OCI-LY3 (cell line): ENCODE measurements at regions not wholly inside any gene's neighbourhood (a gene's known extent, or its start where the extent isn't known, plus 50 kb on each side); places are given as distances from the start of the nearest gene placed in this dataset.

Experiments used
- EZH2phosphoT487 ChIP-seq: fragments of 200-600 bp; shearing (Covaris generic); IDR thresholded peaks from 2 replicates; pipeline ENCODE4 v1.6.1; 2018; ENCODE audit warnings: antibody characterized with exemption, mixed run types, low read depth
- TF ChIP-seq, protein P1 (sequence below): fragments of 200-600, 300-600 bp; sonication (generic); IDR thresholded peaks from 2 replicates; pipeline ENCODE4 v1.5.1; 2014; ENCODE audit warnings: antibody characterized with exemption, low read length, low read depth

DNA sequence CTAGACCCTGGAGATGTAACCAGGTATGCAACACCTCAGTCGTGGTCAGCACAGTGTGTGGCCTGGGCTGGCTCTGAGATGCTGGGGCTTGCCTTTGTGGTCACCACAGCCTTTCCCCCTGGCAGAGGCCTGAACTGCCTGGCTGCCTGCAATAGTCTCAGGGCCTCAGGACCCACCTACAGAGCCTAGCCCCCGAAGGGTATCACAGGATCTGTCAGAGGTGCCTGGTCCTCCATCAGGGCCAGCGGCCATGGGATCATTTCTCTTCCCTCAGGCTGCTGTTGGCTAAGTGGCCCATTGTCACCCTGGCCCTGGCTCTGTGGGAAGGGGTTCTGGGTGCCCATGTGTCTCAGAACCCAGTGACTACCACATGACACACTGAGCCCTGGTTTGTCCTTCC is 141.6 kb downstream of the CYP26A1 start:
- TF ChIP-seq, protein P1, sequence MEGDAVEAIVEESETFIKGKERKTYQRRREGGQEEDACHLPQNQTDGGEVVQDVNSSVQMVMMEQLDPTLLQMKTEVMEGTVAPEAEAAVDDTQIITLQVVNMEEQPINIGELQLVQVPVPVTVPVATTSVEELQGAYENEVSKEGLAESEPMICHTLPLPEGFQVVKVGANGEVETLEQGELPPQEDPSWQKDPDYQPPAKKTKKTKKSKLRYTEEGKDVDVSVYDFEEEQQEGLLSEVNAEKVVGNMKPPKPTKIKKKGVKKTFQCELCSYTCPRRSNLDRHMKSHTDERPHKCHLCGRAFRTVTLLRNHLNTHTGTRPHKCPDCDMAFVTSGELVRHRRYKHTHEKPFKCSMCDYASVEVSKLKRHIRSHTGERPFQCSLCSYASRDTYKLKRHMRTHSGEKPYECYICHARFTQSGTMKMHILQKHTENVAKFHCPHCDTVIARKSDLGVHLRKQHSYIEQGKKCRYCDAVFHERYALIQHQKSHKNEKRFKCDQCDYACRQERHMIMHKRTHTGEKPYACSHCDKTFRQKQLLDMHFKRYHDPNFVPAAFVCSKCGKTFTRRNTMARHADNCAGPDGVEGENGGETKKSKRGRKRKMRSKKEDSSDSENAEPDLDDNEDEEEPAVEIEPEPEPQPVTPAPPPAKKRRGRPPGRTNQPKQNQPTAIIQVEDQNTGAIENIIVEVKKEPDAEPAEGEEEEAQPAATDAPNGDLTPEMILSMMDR = no peak
- no peak for TF ChIP-seq EZH2phosphoT487
